HG02588 (cell line): ENCODE measurements at regions not wholly inside any gene's neighbourhood (a gene's known extent, or its start where the extent isn't known, plus 50 kb on each side); places are given as distances from the start of the nearest gene placed in this dataset.
A peak's percentile ranks its signal among the peaks of the same experiment; 100 is the strongest.

ENCODE experiments used
- ATAC-seq: cut with Tn5 transposase; IDR thresholded peaks from one replicate; pipeline ENCODE4 v1.9.1; 2021; ENCODE audit warnings: mild to moderate bottlenecking, moderate library complexity; ENCODE audit not compliant: unreplicated experiment

- no peak for ATAC-seq
These were observed 161.3 kb downstream of the GXYLT1 start for GRCh38 chr12:41983394-41983793.

DNA sequence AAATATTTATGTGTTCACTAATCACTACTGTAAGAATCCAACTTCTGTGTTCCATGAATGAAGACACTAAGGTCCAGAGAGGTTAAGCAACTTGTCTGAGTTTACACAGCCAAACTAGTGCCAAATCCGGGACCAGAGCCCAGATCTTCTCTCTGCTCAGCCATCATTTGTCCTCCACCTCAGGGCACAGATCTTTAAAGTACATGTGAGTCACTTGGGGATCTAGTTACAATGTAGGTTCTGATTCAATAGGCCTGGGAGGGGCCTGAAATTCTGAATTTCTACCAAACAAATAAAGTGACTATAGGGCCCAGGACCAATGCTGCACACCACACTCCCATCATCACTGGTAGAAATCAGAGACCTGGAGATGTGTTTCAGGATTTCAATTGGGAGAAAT lies 162.9 kb downstream of the GXYLT1 start:
- no peak for ATAC-seq

DNA sequence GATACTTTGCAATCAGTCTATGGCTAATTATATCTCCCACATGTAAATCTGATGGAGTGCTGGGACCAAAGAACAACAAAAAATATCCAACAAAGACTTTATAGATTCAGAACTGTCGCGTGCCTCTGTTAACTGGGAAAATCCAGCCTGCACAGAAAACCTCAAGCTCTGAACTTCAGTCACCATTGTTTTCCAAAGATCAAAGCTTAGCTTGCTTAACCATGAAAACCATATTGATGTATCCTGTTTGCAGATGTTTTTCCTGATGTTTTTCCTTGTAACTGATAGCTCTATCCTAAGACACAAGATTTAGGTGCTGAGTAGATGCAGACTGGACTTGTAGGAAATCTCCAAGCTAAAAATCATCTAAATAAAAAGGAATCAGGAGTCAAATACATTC lies 163.7 kb downstream of the GXYLT1 start:
- no peak for ATAC-seq

- no peak for ATAC-seq
These were observed 164.3 kb downstream of the GXYLT1 start for GRCh38 chr12:41980390-41980789.

- ATAC-seq: no peak
These were observed 165.1 kb downstream of the GXYLT1 start for GRCh38 chr12:41979574-41979973.

- no peak for ATAC-seq
These were observed 172.1 kb downstream of the GXYLT1 start for GRCh38 chr12:41972598-41972997.

DNA sequence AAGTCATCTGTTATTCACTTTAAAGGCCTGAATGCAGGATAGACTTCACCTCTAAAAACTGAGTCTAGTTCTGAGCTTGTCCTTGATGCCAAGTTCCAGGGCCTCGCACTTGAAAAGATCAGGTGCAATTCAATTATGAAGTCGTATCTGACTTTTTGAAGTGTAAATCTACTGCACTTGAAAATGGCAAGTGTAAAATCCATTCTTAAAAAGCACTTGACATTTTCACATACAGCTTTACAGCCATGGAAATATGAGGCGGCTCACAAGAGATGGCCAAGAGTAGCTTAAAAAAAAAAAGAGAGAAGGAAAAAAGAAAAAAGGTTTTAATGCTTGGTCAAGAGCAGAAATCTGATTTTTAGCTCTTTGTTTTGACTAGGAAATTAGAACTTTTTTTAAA lies 172.5 kb downstream of the GXYLT1 start:
- no peak for ATAC-seq

DNA sequence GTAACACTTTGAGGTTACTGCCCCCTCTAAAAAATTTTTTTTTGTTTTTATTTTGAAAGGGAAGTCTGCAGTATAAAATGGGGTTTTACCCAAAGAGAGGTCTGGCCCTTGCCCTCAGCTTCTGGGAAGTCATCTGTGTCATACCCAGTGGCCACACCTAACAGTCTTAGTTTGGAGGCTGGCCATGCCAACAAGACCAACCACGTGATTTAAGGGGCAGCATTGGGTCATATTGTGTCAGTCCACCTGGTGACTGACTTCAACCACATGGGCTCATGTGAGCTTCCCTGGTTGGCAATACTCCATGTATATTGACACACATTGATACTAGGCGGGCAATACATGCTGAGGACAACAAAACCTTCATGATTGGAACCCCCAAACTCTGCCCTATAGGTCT lies 173.9 kb downstream of the GXYLT1 start:
- ATAC-seq: no peak

DNA sequence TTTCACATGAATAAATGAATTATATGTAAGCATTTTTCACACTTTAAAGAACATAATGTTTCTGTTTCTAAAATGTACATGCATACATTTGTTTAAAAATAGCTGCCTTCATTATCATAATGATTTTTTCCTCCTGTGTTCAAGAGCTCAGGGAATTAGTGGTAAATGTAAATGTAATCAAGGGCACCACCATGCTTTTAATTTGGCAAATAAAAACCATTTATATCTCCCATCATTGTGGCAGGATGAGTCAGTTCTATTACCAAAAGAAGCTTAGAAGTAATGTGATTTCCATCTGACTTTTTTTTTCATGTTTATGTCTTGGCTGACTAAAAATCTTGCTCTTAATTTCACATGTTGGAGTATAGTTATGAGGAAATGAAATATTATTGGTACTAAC lies 176.1 kb downstream of the GXYLT1 start:
- no peak for ATAC-seq

GRCh38 chr12:41967668-41968500 lies 176.8 kb downstream of the GXYLT1 start:
- ATAC-seq: no peak

GRCh38 chr12:41966916-41967315 lies 177.8 kb downstream of the GXYLT1 start:
- ATAC-seq: no peak

GRCh38 chr12:41966001-41966400 lies 178.7 kb downstream of the GXYLT1 start:
- no peak for ATAC-seq

DNA sequence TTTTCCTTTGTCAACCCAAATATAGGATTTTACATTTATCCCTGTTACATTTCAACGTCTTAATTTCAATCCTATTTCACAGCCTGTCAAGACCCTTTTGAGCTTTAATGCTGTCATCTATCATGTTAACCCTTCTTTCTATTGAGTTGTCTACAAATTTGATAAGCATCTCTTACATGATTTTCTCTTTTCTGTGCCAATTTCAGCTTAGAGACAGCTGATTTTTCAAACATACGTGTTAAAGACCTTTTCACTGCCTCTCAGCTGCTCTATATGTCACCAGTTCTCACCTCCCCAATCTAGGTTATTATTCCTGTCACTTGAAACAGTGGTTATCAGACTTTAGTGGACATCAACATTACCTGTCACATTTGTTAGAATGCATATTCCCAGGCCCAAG lies 181.3 kb downstream of the GXYLT1 start:
- no peak for ATAC-seq

DNA sequence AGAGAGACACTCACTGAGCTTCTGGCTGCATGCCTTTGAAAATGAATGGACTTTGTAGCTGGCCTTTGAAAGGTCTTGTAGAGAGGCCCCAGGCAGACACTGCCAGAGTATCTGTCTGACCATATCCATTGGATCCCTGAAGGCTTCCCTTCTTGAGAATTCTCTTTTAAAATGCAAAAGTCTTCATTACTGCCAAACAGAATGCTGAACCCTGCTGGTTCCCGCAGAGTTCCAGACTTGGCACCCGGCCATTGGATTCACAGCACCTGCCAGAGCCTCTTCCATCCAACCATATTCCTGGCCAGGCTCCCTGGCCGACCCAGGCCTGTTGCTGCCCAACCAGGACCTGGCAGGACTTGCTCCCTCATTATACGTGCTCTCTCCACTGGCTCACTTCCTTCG lies 182.5 kb downstream of the GXYLT1 start:
- no peak for ATAC-seq

DNA sequence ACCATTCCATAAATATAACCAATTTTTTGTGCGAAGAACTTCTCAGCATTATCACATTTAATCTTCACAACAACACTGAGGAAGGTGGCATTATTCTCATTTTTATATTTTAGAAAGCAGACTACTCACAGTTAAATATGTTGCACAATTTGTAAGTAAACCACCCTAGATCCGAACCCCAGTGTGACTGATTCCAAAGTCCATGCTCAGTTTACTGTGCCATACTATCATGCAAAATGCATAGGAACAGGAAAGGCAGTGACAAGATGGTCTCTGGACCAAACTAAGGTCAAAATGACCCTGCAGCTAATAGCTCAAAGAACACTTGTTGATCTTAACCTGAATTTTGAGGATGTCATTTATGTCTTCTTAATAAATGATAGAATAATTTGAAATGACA lies 185.4 kb downstream of the GXYLT1 start:
- no peak for ATAC-seq

DNA sequence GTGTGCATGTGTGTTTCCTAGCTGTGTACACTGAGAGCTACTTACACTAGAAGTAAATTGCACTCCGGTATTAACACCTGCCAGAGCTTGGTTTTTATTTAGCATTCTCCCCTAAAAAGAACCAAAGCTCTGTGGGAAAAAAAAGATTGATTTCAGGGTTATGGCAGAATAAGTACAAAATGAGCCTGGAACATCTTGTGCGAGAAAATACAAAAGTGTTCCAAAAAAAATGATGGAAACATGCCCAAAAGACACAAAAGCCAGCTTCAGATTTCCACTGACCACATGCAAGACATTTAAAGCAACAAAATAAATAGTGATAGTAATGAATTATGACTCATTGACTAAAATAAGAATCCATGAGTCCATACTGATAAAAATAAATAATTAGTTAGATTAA lies 188.3 kb downstream of the GXYLT1 start:
- no peak for ATAC-seq

DNA sequence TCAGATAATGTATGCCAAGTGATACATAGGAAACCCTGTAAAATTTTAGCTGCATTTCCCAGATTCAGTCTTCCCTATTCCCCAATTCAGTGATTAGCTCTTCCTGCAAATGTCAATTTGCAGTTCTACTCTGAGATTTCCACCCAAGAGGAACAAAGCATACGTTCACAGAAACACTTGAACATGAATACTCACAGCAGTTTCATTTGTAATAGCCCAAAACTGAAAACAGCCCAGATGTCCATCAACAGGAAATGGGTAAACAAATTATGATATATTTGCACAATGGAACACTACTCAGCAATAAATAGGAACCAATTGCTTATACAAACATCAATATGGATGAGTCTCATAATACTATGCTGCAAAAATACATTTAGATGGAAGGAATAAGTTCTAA lies 194.2 kb downstream of the GXYLT1 start:
- ATAC-seq: peak; percentile 91

DNA sequence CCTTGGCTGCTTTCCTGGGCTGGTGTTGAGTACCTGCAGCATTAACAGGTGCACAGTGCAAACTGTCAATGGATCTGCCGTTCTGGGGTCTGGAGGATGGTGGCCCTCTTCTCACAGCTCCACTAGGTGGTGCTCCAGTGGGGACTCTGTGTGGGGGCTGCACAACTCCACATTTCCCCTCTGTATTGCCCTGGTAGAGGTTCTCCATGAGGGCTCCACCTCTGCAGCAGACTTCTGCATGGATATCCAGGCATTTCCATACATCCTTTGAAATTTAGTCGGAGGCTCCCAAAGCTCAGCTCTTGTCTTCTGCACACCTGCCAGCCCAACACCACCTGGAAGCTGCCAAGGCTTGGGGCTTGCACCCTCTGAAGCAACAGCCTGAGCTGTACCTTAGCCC lies 198.6 kb downstream of the GXYLT1 start:
- no peak for ATAC-seq

DNA sequence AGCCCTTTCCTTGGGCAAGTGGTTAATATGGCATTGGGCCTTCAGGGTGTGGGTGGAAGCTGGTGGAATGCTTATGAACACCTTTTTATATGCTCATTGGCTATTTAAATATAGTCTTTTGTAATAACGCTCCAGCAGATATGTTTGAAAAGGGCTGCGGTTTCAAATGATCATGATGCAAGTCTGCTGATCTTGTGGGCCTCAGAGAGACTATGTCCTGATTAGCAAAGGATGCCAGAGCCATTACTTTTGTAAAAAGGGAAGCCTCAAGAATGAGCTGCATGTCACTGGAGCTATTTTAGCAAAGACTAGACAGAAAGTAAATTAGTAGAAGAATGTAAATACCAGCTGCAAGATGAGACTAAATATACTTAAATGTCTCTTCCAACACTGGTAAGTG lies 200.5 kb downstream of the GXYLT1 start:
- no peak for ATAC-seq

DNA sequence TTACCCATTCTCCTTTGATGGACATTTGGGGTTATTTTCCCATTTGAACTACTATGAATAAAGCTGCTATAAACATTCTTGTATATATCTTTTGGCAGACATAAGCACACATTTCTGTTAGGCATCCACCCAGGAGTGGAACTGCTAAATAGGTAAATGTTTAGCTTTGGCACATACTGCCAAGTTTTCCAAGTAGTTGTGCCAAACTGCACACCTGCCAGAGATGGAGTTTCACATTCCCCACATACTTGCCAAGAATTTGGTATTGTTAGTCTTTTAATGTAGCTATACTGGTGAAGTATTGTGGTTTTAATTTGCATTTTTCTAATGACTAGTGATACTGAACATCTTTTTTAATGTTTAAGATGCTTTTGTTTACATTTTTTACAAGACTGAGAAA lies 201.0 kb downstream of the GXYLT1 start:
- no peak for ATAC-seq

DNA sequence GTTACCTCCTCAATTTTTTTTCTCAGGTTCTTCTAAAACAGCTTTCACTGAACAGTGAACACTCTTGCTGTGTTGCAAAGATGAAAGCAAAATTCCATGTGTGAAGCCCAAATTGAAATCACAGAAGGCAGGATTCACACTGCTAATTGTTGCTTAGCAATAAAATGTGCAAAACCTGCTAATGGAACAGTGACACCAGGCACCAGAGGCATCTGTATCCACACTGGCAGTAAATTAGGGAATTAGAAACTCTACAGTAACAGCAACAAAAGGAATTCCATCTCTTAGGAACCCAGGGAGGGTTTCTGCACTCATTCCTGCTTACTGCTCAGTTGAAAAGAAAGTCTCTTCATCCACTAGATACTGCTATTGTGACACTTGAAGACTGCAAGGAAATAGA lies 202.3 kb downstream of the GXYLT1 start:
- no peak for ATAC-seq

DNA sequence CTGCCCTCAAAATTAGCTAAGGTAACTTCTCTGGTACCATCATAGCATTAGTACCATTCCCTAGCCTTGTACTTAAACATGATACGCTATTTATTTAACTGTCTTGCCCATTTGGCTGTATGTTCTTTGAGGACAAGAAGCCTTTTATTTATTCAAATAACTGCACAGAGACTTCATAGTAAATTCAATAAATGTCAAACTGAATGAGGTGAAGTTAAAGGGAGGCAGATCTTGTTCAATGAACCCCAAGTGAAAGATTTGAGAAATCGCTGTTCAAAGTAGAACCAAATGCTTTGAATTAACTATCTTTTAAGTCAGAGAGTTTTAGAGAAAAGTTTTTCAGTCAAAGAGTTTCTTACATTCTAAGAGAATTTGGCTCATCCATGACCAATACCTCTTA lies 203.6 kb downstream of the GXYLT1 start:
- ATAC-seq: no peak

- ATAC-seq: no peak
These were observed 204.1 kb downstream of the GXYLT1 start for GRCh38 chr12:41940571-41940970.
